Lower leg skin (tissue), 3 donors: ENCODE measurements at regions not wholly inside any gene's neighbourhood (a gene's known extent, or its start where the extent isn't known, plus 50 kb on each side); places are given as distances from the start of the nearest gene placed in this dataset.

ENCODE experiments used
- CTCF ChIP-seq, 3 donors: fragments of 450-650 bp; IDR thresholded peaks; one replicate each; pipeline ENCODE4 v1.5.1; 2016; ENCODE audit warnings: antibody characterized with exemption in 3 of 3, mild to moderate bottlenecking in 3 of 3, moderate library complexity in 2 of 3
- POLR2A ChIP-seq, 2 donors: fragments of 450-650 bp; IDR thresholded peaks; one replicate each; pipeline ENCODE4 v1.6.1; 2016 to 2017; ENCODE audit warnings: antibody characterized with exemption in 2 of 2, mild to moderate bottlenecking in 1 of 2, moderate library complexity in 1 of 2

GRCh38 chr20:16966276-16966880 lies 218.2 kb downstream of the OTOR start:
- TF ChIP-seq CTCF (IDR thresholded peaks at IDR 0.05) (no peak), POLR2A (IDR thresholded peaks at IDR 0.05) (no peak)
